ENCODE measurements at regions not wholly inside any gene's neighbourhood (a gene's known extent, or its start where the extent isn't known, plus 50 kb on each side); places are given as distances from the start of the nearest gene placed in this dataset.

DNA sequence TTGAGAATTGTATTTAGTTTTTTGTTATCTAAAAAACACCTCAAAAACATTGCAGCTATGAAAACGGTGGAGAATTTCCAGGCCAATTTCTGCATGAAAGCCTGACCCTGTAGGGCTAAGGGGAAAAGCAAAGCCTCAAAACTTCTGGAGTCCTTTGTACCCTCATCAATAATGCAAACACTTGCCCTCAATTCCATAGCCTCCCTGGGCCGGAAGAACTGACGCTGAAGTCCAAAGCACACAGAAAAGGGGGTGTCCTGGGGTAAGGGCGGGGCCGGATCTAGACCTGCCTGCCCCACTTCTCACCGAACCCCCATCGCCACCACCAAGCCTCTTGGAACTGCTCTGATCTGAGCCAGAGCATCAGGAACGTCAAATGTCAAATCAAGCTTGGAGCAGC lies 173.9 kb upstream of the S100G start:
- TF ChIP-seq POLR2A (IDR thresholded peaks at IDR 0.05) (no peak), POLR2AphosphoS5 (IDR thresholded peaks at IDR 0.05; ENCODE audit: insufficient read depth in 1 of 2, low read depth in 1 of 2) (no peak)
- Histone ChIP-seq H3K36me3 (no peaks in the 10 kb centered on the region), H3K4me3 (no peak overlapping the region), H3K27ac (no peak overlapping the region), H3K9me3 (no peaks in the 10 kb centered on the region), H3K4me1 (no peaks in the 10 kb centered on the region), H3K27me3 (no peaks in the 10 kb centered on the region)
- DNase-seq (ENCODE audit: extremely low spot score in 2 of 2) = no peak
- intact Hi-C loops (cut with DNase I) = no loop called here

DNA sequence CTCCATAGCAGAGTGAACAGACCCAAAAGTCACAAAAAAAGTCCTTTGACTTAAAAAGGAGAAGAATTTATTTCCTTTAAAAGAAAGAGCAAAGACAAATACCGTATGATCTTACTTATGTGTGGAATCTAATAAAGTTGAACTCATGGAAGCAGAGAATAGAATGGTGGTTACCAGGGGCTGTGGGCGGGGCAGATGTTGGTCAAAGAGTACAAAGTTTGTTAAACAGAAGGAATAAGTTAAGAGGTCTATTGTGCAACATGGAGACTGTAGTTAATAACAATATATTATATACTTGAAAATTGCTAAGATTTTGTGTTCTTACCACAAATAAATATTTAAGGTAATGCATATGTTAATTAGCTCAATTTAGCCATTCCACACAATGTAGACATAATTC lies 173.3 kb upstream of the S100G start:
- intact Hi-C loops (cut with DNase I) = no loop called here
- no peak overlapping the region for H3K4me3 ChIP-seq
- no peak overlapping the region for H3K27ac ChIP-seq
- H3K36me3 ChIP-seq = no peaks in the 10 kb centered on the region
- H3K9me3 ChIP-seq = no peaks in the 10 kb centered on the region
- no peaks in the 10 kb centered on the region for H3K4me1 ChIP-seq
- no peaks in the 10 kb centered on the region for H3K27me3 ChIP-seq
- DNase-seq (ENCODE audit: extremely low spot score in 2 of 2) = no peak
- TF ChIP-seq POLR2A (IDR thresholded peaks at IDR 0.05) (no peak), POLR2AphosphoS5 (IDR thresholded peaks at IDR 0.05; ENCODE audit: insufficient read depth in 1 of 2, low read depth in 1 of 2) (no peak)
- TF ChIP-seq, protein P1, sequence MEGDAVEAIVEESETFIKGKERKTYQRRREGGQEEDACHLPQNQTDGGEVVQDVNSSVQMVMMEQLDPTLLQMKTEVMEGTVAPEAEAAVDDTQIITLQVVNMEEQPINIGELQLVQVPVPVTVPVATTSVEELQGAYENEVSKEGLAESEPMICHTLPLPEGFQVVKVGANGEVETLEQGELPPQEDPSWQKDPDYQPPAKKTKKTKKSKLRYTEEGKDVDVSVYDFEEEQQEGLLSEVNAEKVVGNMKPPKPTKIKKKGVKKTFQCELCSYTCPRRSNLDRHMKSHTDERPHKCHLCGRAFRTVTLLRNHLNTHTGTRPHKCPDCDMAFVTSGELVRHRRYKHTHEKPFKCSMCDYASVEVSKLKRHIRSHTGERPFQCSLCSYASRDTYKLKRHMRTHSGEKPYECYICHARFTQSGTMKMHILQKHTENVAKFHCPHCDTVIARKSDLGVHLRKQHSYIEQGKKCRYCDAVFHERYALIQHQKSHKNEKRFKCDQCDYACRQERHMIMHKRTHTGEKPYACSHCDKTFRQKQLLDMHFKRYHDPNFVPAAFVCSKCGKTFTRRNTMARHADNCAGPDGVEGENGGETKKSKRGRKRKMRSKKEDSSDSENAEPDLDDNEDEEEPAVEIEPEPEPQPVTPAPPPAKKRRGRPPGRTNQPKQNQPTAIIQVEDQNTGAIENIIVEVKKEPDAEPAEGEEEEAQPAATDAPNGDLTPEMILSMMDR (IDR thresholded peaks at IDR 0.05) = no peak

GRCh38 chrX:16479206-16479869 lies 170.6 kb upstream of the S100G start:
- H3K4me3 ChIP-seq = no peak overlapping the region
- H3K4me1 ChIP-seq = no peaks in the 10 kb centered on the region
- DNase-seq (ENCODE audit: extremely low spot score in 2 of 2) = no peak
- H3K27me3 ChIP-seq = no peaks in the 10 kb centered on the region
- no peak for TF ChIP-seq POLR2A (IDR thresholded peaks at IDR 0.05)
- no peak for TF ChIP-seq POLR2AphosphoS5 (IDR thresholded peaks at IDR 0.05; ENCODE audit: insufficient read depth in 1 of 2, low read depth in 1 of 2)
- TF ChIP-seq, protein P1 (IDR thresholded peaks at IDR 0.05) = no peak
- intact Hi-C loops (cut with DNase I) = no loop called here
- no peak overlapping the region for H3K27ac ChIP-seq
- no peaks in the 10 kb centered on the region for H3K36me3 ChIP-seq
- H3K9me3 ChIP-seq = no peaks in the 10 kb centered on the region

- H3K9me3 ChIP-seq = no peaks in the 10 kb centered on the region
- intact Hi-C loops (cut with DNase I) = no loop called here
- TF ChIP-seq, protein P1 (IDR thresholded peaks at IDR 0.05) = no peak
- TF ChIP-seq POLR2A (IDR thresholded peaks at IDR 0.05) = no peak
- TF ChIP-seq POLR2AphosphoS5 (IDR thresholded peaks at IDR 0.05; ENCODE audit: insufficient read depth in 1 of 2, low read depth in 1 of 2) = no peak
- H3K27ac ChIP-seq = no peak overlapping the region
- H3K36me3 ChIP-seq = no peaks in the 10 kb centered on the region
- no peaks in the 10 kb centered on the region for H3K4me1 ChIP-seq
- DNase-seq (ENCODE audit: extremely low spot score in 2 of 2) = no peak
- no peaks in the 10 kb centered on the region for H3K27me3 ChIP-seq
- no peak overlapping the region for H3K4me3 ChIP-seq
These were observed 169.9 kb upstream of the S100G start for GRCh38 chrX:16480049-16480448.

DNA sequence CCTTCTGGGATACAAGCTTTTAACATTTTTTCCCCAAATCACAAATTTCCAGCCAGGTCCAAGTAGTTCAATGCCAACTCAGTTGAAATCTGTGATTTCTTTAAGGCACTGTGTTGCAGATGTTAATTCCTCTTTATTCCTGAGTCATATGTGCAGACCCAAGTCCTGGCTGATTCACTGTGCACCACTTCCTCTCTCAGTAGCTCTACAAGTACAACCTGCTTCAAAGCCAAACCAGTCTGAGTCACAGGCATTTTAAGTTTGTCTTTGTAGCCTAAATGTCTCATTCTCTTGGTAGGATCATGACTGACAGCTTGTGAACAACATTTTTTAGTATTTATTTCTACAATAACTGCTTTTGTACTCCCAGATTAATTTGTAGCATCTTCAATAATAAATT lies 165.6 kb upstream of the S100G start:
- Histone ChIP-seq H3K9me3 (no peaks in the 10 kb centered on the region), H3K36me3 (no peaks in the 10 kb centered on the region), H3K27ac (no peak overlapping the region), H3K27me3 (no peaks in the 10 kb centered on the region), H3K4me1 (no peaks in the 10 kb centered on the region), H3K4me3 (no peak overlapping the region)
- intact Hi-C loops (cut with DNase I) = no loop called here
- TF ChIP-seq POLR2AphosphoS5 (IDR thresholded peaks at IDR 0.05; ENCODE audit: insufficient read depth in 1 of 2, low read depth in 1 of 2) = peak in 1 of 2 donors; percentile 26
- TF ChIP-seq, protein P1 (IDR thresholded peaks at IDR 0.05) = no peak
- TF ChIP-seq POLR2A (IDR thresholded peaks at IDR 0.05) = no peak
- DNase-seq (ENCODE audit: extremely low spot score in 2 of 2) = no peak

Measured in vagina (tissue), 2 donors.